Mesodermal cell (in vitro differentiated cells): ENCODE measurements at regions not wholly inside any gene's neighbourhood (a gene's known extent, or its start where the extent isn't known, plus 50 kb on each side); places are given as distances from the start of the nearest gene placed in this dataset.

ENCODE experiments used
- H3K27ac ChIP-seq: 2 replicates; pipeline ENCODE4 v1.7.0; 2013; ENCODE audit warnings: mild to moderate bottlenecking, low read depth, low read length, moderate library complexity; ENCODE audit not compliant: severe bottlenecking
- H3K36me3 ChIP-seq: 2 replicates; pipeline ENCODE4 v1.7.1; 2013; ENCODE audit warnings: mild to moderate bottlenecking, low read length, moderate library complexity; ENCODE audit not compliant: control insufficient read depth, insufficient read depth
- H3K4me1 ChIP-seq: one replicate; pipeline ENCODE4 v1.7.1; 2013; ENCODE audit warnings: mild to moderate bottlenecking, low read length; ENCODE audit not compliant: insufficient read depth, control insufficient read depth, poor library complexity, severe bottlenecking
- H3K4me3 ChIP-seq: 2 replicates; pipeline ENCODE4 v1.7.0; 2013; ENCODE audit warnings: low read length, control low read depth, mild to moderate bottlenecking; ENCODE audit not compliant: insufficient read depth, poor library complexity, severe bottlenecking; ENCODE audit errors: extremely low read depth
- H3K9me3 ChIP-seq: 2 replicates; pipeline ENCODE4 v1.7.1; 2013; ENCODE audit warnings: mild to moderate bottlenecking, low read length, moderate library complexity; ENCODE audit not compliant: control insufficient read depth
- WGBS, 2 experiments: methylation state at CpG; one replicate each; pipeline ENCODE4 v1.1.5; 2013; ENCODE audit warnings: missing lambda C conversion rate in 2 of 2; ENCODE audit not compliant: insufficient coverage in 2 of 2; 5-methylcytosine and 5-hydroxymethylcytosine counted together

GRCh38 chr6:7468382-7469081, 72.9 kb upstream of the DSP start:
- Histone ChIP-seq H3K36me3 (no peaks in the 10 kb centered on the region), H3K4me1 (peaks cover 25% of the 10 kb centered on the region), H3K9me3 (no peaks in the 10 kb centered on the region), H3K4me3 (no peak overlapping the region), H3K27ac (peak overlapping the region; percentile 86)
- 63 to 78% methylated on average over 14 to 15 of the region's 21 CpGs for WGBS, 2 experiments

- 92 to 100% methylated on average over 1 to 2 of the region's 4 CpGs for WGBS, 2 experiments
Observed at GRCh38 chr6:7469696-7470095, 71.8 kb upstream of the DSP start.

GRCh38 chr6:7471171-7471570, 70.3 kb upstream of the DSP start:
- peaks cover 22% of the 10 kb centered on the region for H3K4me1 ChIP-seq
- no peak overlapping the region for H3K4me3 ChIP-seq
- no peaks in the 10 kb centered on the region for H3K36me3 ChIP-seq
- no peak overlapping the region for H3K27ac ChIP-seq
- WGBS, 2 experiments, result 93 to 100% methylated on average over 1 to 2 of the region's 2 CpGs
- H3K9me3 ChIP-seq, result no peaks in the 10 kb centered on the region

More at GRCh38 chr6:7469696-7470095, 71.8 kb upstream of the DSP start:
- Histone ChIP-seq H3K4me1 (peaks cover 22% of the 10 kb centered on the region), H3K36me3 (no peaks in the 10 kb centered on the region), H3K27ac (no peak overlapping the region), H3K9me3 (no peaks in the 10 kb centered on the region), H3K4me3 (no peak overlapping the region)

- Histone ChIP-seq H3K36me3 (no peaks in the 10 kb centered on the region), H3K9me3 (no peaks in the 10 kb centered on the region), H3K4me3 (no peak overlapping the region), H3K4me1 (no peaks in the 10 kb centered on the region), H3K27ac (no peak overlapping the region)
- 93 to 99% methylated on average over 5 of the region's 7 CpGs for WGBS, 2 experiments
Observed at GRCh38 chr6:7473805-7474719, 67.4 kb upstream of the DSP start.

- Histone ChIP-seq H3K4me3 (no peak overlapping the region), H3K9me3 (no peaks in the 10 kb centered on the region), H3K36me3 (no peaks in the 10 kb centered on the region), H3K4me1 (no peaks in the 10 kb centered on the region), H3K27ac (no peak overlapping the region)
- WGBS, 2 experiments, result 75 to 100% methylated on average over 1 of the region's 5 CpGs
Observed at GRCh38 chr6:7475081-7475480, 66.4 kb upstream of the DSP start.

- Histone ChIP-seq H3K4me1 (no peaks in the 10 kb centered on the region), H3K27ac (no peak overlapping the region), H3K9me3 (no peaks in the 10 kb centered on the region), H3K36me3 (no peaks in the 10 kb centered on the region), H3K4me3 (no peak overlapping the region)
- WGBS, 2 experiments, result 93 to 97% methylated on average over 8 of the region's 12 CpGs
Observed at GRCh38 chr6:7479801-7480266, 61.6 kb upstream of the DSP start.

GRCh38 chr6:7484666-7485065, 56.8 kb upstream of the DSP start:
- no peaks in the 10 kb centered on the region for H3K9me3 ChIP-seq
- no peak overlapping the region for H3K27ac ChIP-seq
- H3K4me1 ChIP-seq, result no peaks in the 10 kb centered on the region
- H3K36me3 ChIP-seq, result no peaks in the 10 kb centered on the region
- no peak overlapping the region for H3K4me3 ChIP-seq

GRCh38 chr6:7486951-7487350, 54.5 kb upstream of the DSP start:
- no peaks in the 10 kb centered on the region for H3K36me3 ChIP-seq
- H3K4me3 ChIP-seq, result no peak overlapping the region
- 100% methylated on average over 3 of the region's 3 CpGs; no CpG with 5 or more reads in 1 of the 2 experiments for WGBS, 2 experiments
- H3K4me1 ChIP-seq, result no peaks in the 10 kb centered on the region
- H3K9me3 ChIP-seq, result no peaks in the 10 kb centered on the region
- H3K27ac ChIP-seq, result no peak overlapping the region

GRCh38 chr6:7488494-7488893, 53.0 kb upstream of the DSP start:
- WGBS, 2 experiments, result 100% methylated on average over 1 of the region's 2 CpGs; no CpG with 5 or more reads in 1 of the 2 experiments
- H3K9me3 ChIP-seq, result no peaks in the 10 kb centered on the region
- no peak overlapping the region for H3K27ac ChIP-seq
- H3K4me1 ChIP-seq, result no peaks in the 10 kb centered on the region
- H3K36me3 ChIP-seq, result no peaks in the 10 kb centered on the region
- H3K4me3 ChIP-seq, result no peak overlapping the region

- no CpG with 5 or more reads among the region's 2 CpGs for WGBS, 2 experiments
- Histone ChIP-seq H3K4me3 (no peak overlapping the region), H3K9me3 (no peaks in the 10 kb centered on the region), H3K36me3 (no peaks in the 10 kb centered on the region), H3K27ac (no peak overlapping the region), H3K4me1 (no peaks in the 10 kb centered on the region)
Observed at GRCh38 chr6:7489376-7489775, 52.1 kb upstream of the DSP start.
